GM21528 (cell line): ENCODE measurements at regions not wholly inside any gene's neighbourhood (a gene's known extent, or its start where the extent isn't known, plus 50 kb on each side); places are given as distances from the start of the nearest gene placed in this dataset.
A peak's percentile ranks its signal among the peaks of the same experiment; 100 is the strongest.
"Not testable (repeated sequence)": the region's sequence is repeated elsewhere in the genome, so short reads cannot be mapped to it uniquely, and the experiment has no call there.

ENCODE experiments used
- ATAC-seq: cut with Tn5 transposase; IDR thresholded peaks from one replicate; pipeline ENCODE4 v1.9.1; 2021; ENCODE audit warnings: mild to moderate bottlenecking, moderate library complexity; ENCODE audit not compliant: unreplicated experiment, low FRiP score

- no peak for ATAC-seq
Measured at GRCh38 chrX:5708251-5708650, 520.4 kb downstream of the NLGN4X start.

- no peak for ATAC-seq
Measured at GRCh38 chrX:5702890-5703289, 525.8 kb downstream of the NLGN4X start.

GRCh38 chrX:5695971-5696370 lies 532.7 kb downstream of the NLGN4X start:
- no peak for ATAC-seq

DNA sequence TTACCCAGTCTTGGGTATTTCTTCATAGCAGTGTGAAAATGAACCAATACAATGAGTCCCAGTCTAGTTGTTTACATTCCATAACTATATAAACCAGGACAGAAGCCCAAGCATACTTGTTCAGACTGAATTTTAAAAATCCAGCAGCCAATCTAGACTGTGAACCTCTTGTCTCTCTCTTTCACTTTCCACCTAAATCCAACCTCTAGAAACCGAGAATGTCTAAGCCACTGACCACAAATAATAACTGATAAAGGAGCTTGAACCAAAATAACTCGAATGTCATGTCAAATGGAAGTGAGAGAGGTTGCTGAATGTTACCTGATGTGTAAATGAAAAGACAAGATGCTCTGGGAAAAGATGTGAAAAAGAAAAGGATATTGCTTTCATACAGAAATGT lies 544.7 kb downstream of the NLGN4X start:
- ATAC-seq = no peak

- no peak for ATAC-seq
Measured at GRCh38 chrX:5681159-5681558, 547.5 kb downstream of the NLGN4X start.

GRCh38 chrX:5674036-5674435 lies 554.6 kb downstream of the NLGN4X start:
- no peak for ATAC-seq

- ATAC-seq = no peak
Measured at GRCh38 chrX:5672099-5672498, 556.6 kb downstream of the NLGN4X start.

DNA sequence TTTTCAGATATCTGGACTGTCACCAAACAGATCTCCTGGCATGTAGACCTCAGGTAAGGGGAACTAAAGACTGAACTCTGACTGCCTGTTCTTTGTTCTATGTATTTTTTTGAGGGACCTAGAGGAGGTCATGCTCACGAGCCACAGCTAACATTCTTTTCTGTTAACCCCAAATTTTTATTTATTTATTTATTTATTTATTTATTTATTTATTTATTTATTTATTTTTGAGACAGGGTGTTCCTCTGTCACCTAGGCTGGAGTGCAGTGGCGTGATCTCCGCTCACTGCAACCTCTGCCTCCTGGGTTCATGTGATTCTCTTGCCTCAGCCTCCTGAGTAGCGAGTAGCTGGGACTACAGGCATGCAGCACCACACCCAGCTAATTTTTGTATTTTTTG lies 562.0 kb downstream of the NLGN4X start:
- ATAC-seq = not testable (repeated sequence)

DNA sequence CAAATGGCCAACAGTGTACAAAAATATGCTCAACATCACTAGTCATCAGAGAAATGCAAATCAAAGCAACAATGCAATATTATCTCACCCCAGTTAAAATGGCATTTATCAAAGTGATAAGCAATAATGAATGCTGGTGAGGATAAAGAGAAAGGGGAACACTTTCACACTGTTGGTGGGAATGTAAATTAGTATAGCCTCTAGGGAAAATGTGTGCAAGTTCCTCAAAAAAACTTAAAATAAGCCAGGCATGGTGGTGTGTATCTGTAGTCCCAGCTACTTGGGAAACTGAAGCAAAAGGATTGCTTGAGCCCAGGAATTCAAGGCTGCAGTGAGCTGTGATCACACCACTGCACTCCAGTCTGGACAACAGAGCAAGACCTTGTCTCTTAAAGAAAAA lies 572.1 kb downstream of the NLGN4X start:
- ATAC-seq = no peak

DNA sequence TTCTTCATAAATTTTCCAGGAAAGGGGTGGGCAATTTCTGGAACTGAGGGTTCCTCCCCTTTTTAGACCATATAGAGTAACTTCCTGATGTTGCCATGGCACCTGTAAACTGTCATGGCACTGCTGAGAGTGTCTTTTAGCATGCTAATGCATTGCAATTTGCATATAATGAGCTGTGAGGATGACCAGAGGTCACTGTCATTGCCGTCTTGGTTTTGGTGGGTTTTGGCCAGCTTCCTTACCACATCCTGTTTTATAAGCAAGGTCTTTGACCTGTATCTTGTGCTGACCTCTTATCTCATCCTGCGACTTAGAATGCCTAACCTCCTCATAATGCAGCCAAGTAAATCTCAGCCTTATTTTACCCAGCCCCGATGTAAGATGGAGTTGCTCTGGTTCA lies 577.8 kb downstream of the NLGN4X start:
- ATAC-seq = no peak

- no peak for ATAC-seq
Measured at GRCh38 chrX:5648941-5649568, 579.6 kb downstream of the NLGN4X start.

GRCh38 chrX:5646818-5647217 lies 581.8 kb downstream of the NLGN4X start:
- peak; percentile 98 for ATAC-seq

- ATAC-seq = no peak
Measured at GRCh38 chrX:5644776-5645175, 583.9 kb downstream of the NLGN4X start.

- no peak for ATAC-seq
Measured at GRCh38 chrX:5640071-5640470, 588.6 kb downstream of the NLGN4X start.

DNA sequence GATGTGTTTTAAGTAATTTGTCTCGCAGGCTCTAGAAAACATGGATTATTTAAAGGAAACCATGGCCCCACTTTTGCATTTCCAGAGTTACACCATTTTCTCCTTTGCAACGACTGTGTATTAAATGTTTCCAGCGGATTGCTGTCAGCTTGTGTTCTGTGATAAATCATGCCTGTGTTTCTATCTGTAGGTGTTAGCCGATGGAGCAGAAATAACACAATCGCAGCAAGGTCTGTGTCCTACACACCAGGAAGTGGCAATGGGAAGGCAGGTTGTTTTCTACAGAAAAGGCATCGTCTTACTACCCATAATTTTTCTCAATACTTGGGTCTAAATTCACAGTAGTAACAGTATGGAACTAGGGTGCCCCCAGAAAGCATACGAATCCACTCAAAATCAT lies 590.1 kb downstream of the NLGN4X start:
- no peak for ATAC-seq

DNA sequence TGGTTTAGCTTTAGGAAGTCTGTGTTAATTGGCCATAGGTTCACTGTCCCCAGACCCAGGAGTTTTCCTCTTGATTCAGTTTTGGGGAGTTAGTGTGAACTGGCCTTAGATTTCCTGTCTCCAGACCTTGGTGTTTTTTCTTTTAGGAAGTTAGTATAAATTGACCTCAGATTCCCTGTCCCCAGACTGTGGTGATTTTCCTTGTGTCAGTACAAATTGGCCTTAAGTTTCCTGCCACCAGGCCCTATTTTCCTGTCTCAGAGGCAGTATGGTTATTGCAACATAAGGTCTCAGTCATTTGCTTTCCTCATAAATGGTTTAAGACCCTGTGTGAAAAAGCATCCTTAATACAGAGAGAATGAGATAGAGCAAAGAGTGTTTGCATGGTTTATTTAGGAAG lies 595.8 kb downstream of the NLGN4X start:
- no peak for ATAC-seq

- no peak for ATAC-seq
Measured at GRCh38 chrX:5632061-5632614, 596.5 kb downstream of the NLGN4X start.

- ATAC-seq = no peak
Measured at GRCh38 chrX:5617666-5618065, 611.0 kb downstream of the NLGN4X start.

DNA sequence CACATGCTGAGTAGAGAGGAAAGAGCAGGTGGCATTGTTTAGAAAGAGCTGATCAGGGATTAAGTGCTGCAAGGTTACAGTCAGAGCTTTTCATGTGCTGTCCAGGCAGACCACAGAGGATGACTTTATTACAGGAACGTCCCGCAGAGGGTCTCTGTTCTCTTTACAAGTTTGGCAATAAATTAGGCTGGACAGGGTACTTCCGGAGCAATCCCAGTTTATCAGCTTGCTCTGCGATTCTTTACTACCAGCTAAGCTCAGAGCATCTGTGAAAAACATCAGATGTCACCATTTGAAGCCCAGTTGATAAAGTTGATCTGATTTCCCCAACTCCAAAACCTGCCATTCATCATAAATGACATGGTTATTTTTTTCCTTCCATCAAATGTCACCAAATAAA lies 633.1 kb downstream of the NLGN4X start:
- ATAC-seq = no peak

GRCh38 chrX:5586726-5587125 lies 641.9 kb downstream of the NLGN4X start:
- no peak for ATAC-seq

DNA sequence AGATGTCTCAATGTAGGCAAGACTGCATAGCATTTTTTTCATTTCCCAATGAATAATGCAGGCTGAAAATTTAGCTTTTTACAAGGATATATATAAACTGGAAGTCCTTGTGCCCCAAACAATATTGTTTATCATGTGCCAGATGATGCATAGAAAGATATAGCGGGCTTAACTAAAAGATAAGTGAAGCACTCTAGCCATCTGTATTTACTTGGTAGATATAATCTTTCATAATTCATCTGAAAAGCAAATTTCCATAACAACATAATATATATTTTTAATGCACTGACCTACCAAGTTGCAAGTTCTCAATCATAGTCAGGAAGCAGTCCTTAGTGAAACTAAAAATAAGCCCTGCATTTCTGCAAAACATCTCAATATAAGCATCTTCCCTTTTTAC lies 653.3 kb downstream of the NLGN4X start:
- no peak for ATAC-seq

- no peak for ATAC-seq
Measured at GRCh38 chrX:5568934-5569333, 659.7 kb downstream of the NLGN4X start.

GRCh38 chrX:5559386-5559785 lies 669.3 kb downstream of the NLGN4X start:
- no peak for ATAC-seq
